NAMALWA (cell line): ENCODE measurements at regions not wholly inside any gene's neighbourhood (a gene's known extent, or its start where the extent isn't known, plus 50 kb on each side); places are given as distances from the start of the nearest gene placed in this dataset.
"Not testable (repeated sequence)": the region's sequence is repeated elsewhere in the genome, so short reads cannot be mapped to it uniquely, and the experiment has no call there.

Experiments
- DNase-seq: peaks from one replicate; pipeline ENCODE4 v3.0.0-alpha.2; 2015; ENCODE audit warnings: low spot score

DNA sequence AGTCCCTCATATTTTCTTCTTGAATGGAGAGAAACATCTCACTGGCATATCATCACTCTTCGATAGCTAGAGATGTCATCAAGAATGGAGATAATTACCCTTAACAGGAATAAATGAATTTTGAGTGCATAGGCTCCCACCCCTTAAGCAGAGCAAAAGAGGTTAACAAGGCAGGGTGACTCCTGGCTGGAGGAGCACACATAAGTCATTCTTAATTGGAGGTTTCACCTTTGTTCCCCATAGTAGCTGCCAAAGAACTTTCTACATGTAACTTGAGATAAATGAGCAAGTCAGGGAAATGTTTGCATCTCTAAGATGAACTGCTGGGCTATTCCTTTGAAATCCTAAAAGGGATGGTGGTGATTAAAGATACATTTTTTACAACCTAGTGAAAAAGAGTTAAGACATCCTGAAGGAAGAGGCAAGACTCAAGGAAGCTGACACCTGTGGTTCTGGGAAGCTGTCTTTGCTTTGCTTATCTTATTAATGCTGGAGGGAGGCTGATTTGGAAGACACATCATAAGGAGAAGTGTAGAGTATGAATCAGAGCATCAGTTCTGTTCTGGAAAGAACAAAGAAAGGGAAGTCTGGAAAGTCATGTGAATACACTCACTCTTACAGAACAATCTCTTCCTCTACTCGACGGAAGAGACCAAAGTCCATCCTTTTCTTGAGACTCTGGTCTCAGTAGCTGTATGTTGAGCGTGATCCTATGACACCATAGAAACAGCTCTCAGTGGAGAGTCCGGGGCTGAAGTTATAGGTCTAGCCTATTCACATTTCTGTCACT is 326.3 kb downstream of the OSTF1 start:
- DNase-seq: no peak

DNA sequence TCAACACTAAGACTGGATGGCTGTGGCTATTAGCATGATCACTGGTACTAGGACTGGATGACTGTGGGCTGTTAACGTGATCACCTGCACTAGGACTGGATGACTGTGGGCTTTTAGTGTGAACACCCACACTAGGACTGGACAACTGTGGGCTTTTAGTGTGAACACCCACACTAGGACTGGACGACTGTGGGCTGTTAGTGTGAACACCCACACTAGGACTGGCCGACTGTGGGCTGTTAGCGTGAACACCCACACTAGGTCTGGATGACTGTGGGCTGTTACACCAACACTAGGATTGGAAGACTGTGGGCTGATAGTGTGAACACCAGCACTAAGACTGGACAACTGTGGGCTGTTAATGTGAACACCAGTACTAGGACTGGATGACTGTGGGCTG is 329.2 kb downstream of the OSTF1 start:
- no peak for DNase-seq

DNA sequence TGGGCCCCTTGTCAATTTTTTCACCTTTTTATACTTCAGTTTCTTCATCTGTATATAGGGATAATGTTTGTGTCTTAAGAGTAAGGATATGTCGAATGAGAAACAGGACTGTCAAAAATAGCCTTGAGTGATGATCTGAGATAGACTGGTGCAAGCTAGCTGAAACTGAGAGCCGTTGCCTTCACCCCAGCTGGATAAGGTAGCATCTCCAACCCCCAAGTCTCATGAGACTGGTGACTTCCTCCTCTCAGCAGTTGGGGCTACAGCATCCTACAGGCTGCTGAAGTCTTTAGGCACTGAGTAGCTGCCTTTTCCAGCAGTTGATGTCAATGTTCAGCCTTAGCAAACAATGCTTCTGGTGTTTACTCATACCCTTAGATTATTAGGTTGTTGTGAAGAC is 330.2 kb downstream of the OSTF1 start:
- no peak for DNase-seq

DNA sequence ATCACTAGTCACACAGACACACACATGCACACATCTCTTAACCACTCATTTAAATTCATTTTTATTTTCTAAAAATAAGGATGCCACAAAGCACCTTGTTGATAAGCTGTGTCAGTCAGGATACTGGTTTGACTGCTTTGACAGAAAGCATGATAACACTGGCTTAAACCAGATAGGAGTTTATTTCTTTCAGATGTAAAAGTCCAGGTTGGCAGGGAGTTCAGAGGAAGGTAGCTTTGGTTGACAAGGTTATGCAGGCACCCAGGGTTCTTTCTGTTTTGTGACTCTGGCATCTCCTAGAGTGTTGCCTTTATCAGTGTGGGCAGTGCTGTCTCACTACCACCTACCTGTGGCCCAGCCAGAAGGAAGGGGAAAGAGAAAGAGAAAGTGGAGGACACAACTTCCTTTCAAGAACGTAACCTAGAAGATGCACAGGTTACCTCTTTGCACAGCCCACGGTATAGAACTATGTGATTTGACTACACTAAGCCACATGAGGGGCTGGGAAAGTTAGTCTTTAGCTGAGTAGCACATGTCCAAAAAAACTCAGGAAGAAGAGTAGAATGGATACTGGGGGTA is 334.7 kb downstream of the OSTF1 start:
- no peak for DNase-seq

DNA sequence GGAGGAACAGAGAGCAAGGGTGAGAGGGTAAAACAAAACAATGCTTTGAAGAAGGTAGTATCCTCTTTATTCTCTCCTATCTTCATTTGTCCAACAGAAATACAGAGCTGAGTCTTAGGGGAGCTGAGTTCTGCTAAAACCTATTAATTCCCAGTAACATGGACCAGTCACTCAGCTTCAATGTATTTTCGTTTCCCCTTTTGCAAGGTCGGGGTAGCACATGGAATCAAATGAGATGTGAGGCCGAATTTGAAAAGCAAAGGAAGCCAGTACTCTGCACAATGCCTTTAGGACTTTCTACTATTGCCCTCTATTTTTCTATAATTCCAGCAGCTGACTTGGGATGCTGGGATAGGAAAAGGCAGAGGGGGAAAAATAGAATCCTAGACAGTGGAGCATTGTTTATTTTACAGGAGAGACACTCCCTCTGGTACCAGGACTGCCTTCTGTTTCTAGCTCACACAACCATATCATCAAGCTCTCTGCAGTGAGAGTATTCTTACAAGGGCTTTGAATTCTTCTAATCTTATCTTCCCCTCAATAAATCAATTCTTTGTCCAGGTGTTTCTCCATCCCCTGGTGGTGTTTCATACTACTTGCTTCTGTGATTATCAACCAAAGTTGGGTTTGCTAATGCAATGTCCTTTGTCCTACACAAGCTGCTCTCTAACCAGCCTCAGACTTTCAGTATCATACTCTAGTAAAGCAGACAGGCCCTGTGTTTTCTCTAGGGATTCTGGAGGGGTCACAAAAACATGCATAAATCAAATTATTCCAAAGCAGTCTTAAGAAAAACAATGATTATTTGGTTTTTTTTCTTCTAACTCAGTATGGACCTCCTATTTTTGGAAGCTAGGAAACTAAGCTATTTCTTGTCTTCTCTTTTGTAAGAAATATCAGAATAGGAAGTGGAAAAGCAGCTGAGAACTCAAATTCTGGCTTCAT is 341.5 kb downstream of the OSTF1 start:
- DNase-seq: peak; percentile 7

DNA sequence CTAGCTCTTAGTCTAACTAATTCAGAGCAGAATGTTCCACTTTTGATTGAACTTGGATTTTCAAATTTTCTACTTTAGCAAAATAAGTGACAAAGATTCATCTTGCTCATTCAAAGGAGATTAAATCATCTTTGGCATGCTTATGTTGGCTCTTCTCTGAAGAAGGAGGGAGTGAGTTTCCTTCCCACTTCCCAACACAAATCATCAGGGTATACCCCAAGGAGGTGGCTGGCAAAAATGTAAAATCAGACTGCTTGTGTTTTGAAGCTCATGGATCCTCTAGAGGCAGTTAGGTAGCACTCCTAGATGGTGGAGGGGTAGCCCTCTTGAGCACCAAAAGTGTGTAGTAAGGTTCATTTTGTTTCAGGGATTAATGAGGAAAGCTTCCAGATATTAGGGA is 343.1 kb downstream of the OSTF1 start:
- no peak for DNase-seq

DNA sequence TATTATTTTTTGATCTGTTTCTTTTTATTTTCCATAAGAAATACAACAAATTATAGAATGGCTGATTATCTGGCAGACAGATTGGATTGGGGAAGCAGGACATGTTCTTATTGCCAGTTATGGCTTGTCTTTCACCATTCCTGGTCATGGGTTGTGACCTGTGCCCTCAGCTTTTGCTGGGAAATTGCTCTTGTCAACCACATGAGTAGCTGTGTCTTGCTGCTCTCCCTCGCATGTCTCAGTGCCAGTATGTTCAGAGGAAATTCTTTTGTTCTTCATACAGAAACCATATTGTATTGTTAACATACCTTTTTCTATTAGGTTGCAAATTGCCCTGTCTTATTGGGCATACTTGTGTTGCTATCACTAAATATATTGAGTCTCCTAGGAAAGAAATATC is 344.1 kb downstream of the OSTF1 start:
- DNase-seq: no peak

DNA sequence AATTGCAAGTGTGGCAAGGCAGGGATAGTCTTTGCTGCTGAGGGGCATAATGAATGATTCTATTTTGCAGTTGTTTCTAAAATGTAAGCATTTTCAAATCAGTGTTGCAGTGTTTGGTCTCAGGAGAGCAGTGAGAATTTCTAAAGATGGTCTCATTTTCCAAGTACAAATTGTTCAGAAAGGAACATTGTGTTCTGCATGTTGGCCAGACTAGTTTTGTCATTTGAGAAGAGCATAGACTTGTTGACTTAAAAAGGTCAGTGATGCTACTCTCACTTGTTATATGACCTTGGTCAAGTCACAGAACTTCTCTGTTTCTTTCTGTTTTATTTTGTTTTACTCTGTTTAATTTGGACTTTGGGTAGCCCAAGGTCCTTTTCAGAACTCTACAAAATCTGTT is 344.6 kb downstream of the OSTF1 start:
- no peak for DNase-seq

DNA sequence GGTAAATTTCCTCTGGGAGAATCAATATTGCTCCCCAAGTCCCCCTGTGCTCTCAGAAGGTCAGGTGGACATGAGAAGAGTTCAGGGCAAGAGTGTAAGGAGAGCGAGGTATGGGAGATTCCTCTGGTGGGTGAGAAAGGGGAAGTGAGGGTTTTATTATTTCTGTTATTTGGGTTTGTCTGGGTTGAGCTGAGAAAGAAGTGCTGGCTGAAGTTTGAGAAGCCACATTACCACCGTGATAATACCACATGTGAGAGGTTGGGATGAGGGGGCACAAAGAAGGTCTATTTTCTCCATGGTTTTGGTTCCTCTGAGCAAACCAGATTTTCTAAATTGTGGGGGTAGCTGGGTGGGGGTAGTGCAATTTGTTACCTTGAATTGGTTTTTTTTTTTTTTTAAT is 350.4 kb downstream of the OSTF1 start:
- DNase-seq: no peak

DNA sequence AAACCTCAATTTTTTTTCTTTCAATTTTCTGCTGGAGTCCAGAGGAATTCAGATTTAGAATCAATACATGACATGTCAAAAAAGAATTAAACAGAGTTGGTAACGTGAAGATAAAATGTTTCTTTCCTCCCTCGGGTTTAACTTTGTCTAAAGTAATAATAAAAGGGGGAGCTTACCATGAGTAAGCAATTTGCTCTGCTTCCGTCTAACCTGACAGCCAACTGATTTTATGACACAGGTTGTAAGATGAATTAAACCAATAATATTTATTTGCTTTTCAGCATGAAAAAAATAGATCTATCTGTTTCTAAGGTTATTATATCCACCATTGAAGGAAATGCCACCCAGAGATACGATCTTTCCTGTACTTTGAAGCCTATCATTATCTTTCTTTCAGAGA is 352.6 kb downstream of the OSTF1 start:
- no peak for DNase-seq

DNA sequence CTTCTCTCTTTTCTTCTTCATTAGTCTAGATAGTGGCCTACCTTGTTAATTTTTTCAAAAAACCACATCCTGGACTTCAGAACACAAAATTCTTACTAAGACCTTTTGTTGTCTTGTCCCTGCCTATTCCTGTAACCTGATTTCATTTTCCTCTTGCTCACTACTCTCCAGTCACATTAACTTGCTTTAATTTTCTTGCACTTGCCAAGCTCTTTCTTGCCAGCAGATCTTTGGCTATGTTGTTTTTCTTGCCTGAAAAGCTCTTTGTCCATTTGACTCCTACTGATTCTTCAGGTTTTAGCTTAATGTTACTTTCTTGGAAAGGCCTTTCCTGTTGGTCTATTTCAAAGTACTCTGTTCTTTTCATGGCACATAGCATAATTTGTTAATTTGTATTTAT is 356.8 kb downstream of the OSTF1 start:
- DNase-seq: no peak

DNA sequence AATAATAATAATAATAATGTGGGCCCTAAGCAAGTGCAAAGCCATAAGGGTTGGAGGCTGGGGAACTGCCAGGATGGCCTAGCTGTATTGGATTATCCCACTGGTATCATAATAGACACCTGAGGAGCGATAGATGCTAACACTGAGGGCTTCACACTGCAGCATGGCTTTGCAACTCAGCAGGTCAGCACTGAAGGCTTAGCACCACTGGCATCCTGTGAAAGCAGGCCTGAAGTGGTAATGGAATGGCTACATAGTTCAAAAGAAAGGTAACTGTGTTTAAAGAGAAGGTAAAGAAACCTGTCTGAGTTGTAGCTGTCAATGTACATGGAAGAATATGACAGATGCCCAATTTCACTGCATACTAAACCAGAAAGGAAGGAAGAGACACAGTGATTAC is 359.0 kb downstream of the OSTF1 start:
- DNase-seq: no peak

DNA sequence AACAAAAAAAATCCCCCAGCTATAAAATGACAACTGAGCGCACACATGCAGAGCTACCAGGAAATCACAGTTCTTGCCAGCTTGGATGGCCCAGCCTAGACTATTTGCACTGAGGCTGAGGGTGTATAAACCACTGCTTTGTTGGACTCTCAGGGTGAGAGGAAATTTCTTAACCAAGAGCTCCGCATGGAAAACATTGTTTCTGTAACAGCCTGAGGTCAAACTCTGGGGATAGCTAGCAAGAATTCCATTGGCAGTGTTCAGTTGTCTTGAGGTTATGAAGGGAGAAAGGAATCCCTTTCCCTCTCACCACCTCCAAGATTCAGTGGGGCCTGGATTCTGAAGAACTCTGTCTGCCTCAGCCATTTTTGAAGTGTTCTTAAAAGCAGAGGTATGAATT is 360.0 kb downstream of the OSTF1 start:
- DNase-seq: no peak

DNA sequence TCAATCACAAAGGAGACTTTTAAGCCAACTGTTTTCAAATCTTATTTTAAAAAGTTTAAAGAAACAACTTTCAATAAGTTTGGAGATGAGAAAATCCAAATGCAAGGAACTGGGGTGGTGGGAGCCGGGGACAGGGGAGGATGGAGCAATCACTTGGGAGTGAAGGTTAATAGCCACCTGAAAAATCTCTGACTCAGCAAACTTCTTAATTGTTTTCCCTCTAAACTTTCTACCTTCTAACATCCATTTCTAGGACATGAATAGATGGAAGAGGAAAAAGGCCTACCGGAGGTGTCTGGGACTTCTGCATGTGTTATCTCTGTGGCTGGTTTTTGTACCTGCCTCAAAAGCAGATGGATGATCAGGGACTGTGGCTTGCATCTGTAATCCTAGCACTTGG is 360.6 kb downstream of the OSTF1 start:
- DNase-seq: no peak

DNA sequence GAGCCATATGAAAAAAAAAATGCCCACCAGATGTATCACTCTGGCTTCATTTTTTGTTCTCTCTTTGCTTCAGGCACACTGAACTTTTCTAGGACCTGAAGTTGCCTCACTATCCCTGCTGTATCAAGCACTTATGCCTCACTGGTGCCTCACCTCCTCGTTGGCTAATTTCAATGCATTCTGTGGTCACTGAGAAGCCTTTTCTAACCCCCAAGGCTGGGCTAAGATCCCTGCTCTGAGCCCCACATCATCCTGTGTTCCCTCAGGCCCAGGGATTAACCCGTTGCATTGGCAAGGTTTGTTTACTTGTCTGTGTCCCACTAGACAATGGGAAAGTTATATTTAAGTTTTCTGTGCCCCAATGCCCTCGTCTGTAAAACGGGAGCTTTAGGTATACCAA is 362.7 kb downstream of the OSTF1 start:
- no peak for DNase-seq

DNA sequence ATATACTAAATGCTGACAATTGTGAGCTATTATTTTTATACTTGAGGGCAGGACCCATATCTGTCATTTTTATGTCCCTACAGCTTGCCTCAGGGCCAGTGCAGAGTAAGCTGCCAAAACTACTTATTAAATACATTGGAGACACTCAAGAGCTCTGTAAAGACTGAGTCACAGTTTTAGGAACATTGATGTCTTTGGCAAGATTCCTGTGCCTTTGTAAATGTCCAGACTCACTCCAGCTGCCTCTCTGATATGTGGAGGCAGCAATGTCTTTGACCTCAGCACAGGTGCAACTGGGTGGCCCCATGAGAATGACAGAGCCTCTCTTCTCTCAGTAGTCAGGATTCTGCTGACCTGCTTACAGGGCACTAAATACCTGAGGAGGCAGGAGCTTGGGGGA is 363.2 kb downstream of the OSTF1 start:
- no peak for DNase-seq

DNA sequence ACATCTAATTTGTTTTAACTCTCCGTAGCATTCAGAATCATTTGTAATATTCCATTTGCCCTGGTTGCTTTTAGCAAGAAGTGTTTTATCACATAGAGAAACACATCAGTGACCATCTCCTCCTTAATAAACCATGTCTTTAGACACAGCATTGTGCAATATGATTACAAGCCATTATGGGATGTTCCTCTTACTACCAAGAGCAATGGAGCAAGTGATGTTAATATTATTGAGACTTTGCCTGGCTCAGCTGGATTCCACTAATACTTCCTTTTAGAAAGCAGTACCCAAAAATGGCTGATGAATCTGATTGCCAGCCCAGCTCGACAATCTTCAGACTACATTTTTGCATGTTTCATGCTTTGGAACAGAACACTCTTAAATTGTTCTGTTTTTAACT is 364.2 kb downstream of the OSTF1 start:
- no peak for DNase-seq

DNA sequence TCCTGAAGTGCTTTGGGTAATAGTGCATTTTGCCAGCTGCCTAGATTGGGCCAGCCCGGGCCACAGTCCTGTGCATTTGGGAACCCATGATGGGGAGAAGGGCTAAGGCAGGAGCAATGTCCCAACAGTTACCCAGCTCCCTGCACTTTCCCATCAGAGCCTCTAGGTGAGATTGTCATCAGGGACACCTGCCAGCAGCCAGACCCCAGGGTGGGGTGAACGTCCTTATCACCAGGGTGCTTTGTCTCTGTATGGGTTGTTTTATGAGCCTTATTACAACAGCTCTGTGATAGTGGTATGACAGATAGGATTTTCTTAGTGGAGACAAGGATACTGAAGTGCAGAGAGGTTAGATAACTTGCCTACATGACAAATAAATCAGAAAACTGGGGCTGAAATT is 365.7 kb downstream of the OSTF1 start:
- no peak for DNase-seq

DNA sequence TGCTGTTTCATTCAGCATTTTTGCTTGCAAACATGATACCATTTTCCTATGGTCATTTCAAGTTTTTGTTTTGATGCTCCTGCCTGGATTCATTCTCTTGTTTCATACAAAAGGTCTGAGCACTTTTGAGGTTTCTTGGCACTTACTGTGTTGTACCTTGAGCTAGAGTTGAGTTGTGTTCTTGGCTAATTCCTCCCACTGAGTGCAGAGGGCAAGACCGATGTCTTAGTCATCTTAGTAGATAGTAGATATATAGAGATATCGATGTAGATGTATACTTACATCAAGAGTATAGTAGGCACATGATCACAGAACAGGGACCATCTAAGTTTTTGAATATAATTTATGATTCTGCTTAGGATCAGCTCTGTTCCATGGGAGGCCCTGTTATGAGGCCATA is 366.6 kb downstream of the OSTF1 start:
- DNase-seq: no peak

DNA sequence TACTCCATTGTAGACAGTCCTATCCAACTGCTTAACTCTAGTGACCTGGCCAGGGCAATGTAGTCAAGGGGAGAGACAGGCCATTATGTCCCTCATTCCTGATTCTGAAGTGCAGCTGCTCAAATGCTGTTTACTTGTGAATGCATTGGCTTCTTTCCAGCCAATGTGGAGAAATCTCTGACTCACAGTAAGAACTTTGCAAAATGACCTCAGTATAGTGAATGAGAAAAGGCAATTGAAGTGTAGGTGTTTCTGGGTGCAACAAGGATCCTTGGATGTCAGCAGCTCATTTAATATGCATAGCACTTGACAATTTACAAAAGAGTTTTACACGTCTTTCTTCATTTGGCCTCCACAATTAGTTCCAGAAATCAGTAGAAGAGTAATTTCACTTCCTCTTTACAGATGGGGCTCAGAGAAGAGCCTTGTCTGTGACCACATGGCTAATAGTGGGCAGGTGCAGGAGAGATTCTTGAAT is 367.2 kb downstream of the OSTF1 start:
- peak; percentile 54 for DNase-seq

DNA sequence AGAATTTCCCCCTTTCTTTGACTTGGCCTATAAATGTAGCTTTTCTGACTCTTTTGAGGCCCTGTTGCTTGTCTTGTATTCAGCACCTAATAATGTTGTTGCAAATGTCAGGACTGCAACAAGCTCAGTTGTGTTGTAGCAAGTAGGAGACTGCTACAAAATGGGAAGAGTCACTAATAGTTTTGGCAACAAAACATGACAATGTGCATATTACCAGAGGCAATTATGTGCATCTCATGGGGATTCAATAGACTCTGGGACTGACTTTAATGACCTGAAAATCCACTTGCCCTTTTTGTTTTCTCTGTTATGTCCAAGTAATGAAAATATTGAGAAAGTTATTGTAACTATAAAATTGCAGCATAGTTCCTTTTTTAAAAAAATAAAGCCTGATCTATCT is 368.4 kb downstream of the OSTF1 start:
- DNase-seq: no peak

DNA sequence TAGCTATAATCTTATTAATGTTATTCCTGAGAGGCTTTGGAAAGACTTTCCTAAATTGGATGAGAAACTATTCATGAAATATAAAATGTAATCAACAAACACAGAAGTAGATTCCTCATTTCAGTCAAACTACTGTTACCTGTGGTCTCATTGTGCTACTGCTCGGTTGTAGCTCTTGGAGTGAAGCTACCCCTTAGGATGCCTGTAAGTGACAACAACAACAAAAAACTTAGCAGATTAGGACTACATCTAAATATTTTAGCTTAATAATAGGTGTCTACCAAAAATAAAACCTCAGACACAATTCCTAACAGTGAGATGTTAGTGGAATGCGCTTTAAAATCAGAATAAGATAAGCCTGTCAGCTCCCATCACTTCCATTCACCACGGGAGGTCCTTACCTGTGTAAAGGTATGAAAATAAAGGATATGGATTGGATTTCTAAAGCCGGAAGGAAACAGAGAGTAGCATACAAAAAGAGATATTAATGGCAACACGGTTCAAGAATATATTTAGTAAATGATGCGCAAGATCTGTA is 369.2 kb downstream of the OSTF1 start:
- DNase-seq: no peak

DNA sequence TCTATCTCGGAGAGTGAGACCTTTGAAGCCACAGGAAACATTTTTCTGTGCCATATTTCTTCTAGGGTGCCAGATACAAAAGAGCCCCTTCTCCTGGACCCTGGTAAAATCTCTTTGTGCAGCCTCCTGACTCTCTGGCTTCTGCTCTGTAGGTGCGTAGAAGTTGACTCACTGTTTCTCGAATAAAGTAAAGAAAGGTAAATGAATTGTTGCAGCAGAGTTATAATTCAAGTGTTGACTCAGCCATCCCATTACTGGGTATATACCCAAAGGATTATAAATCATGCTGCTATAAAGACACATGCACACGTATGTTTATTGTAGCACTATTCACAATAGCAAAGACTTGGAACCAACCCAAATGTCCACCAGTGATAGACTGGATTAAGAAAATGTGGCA is 371.0 kb downstream of the OSTF1 start:
- not testable (repeated sequence) for DNase-seq
